H1 (cell line): ENCODE measurements at regions not wholly inside any gene's neighbourhood (a gene's known extent, or its start where the extent isn't known, plus 50 kb on each side); places are given as distances from the start of the nearest gene placed in this dataset.

Source experiments
- SIN3A ChIP-seq, 2 experiments: IDR thresholded peaks in 1 of 2; conservative IDR thresholded peaks in 1 of 2; 2 replicates each; pipeline ENCODE4 v1.6.1; 2011 to 2012; ENCODE audit warnings: low read length in 2 of 2, improper control_type of control experiment in 1 of 2, low read depth in 1 of 2, mild to moderate bottlenecking in 1 of 2
- TF ChIP-seq, protein P1 (sequence below): fragments of 300-600 bp; sonication (generic); IDR thresholded peaks from 2 replicates; pipeline ENCODE4 v1.7.1; 2012; ENCODE audit warnings: low read length, moderate library complexity, mild to moderate bottlenecking, inconsistent platforms; ENCODE audit not compliant: insufficient replicate concordance

- TF ChIP-seq, protein P1, sequence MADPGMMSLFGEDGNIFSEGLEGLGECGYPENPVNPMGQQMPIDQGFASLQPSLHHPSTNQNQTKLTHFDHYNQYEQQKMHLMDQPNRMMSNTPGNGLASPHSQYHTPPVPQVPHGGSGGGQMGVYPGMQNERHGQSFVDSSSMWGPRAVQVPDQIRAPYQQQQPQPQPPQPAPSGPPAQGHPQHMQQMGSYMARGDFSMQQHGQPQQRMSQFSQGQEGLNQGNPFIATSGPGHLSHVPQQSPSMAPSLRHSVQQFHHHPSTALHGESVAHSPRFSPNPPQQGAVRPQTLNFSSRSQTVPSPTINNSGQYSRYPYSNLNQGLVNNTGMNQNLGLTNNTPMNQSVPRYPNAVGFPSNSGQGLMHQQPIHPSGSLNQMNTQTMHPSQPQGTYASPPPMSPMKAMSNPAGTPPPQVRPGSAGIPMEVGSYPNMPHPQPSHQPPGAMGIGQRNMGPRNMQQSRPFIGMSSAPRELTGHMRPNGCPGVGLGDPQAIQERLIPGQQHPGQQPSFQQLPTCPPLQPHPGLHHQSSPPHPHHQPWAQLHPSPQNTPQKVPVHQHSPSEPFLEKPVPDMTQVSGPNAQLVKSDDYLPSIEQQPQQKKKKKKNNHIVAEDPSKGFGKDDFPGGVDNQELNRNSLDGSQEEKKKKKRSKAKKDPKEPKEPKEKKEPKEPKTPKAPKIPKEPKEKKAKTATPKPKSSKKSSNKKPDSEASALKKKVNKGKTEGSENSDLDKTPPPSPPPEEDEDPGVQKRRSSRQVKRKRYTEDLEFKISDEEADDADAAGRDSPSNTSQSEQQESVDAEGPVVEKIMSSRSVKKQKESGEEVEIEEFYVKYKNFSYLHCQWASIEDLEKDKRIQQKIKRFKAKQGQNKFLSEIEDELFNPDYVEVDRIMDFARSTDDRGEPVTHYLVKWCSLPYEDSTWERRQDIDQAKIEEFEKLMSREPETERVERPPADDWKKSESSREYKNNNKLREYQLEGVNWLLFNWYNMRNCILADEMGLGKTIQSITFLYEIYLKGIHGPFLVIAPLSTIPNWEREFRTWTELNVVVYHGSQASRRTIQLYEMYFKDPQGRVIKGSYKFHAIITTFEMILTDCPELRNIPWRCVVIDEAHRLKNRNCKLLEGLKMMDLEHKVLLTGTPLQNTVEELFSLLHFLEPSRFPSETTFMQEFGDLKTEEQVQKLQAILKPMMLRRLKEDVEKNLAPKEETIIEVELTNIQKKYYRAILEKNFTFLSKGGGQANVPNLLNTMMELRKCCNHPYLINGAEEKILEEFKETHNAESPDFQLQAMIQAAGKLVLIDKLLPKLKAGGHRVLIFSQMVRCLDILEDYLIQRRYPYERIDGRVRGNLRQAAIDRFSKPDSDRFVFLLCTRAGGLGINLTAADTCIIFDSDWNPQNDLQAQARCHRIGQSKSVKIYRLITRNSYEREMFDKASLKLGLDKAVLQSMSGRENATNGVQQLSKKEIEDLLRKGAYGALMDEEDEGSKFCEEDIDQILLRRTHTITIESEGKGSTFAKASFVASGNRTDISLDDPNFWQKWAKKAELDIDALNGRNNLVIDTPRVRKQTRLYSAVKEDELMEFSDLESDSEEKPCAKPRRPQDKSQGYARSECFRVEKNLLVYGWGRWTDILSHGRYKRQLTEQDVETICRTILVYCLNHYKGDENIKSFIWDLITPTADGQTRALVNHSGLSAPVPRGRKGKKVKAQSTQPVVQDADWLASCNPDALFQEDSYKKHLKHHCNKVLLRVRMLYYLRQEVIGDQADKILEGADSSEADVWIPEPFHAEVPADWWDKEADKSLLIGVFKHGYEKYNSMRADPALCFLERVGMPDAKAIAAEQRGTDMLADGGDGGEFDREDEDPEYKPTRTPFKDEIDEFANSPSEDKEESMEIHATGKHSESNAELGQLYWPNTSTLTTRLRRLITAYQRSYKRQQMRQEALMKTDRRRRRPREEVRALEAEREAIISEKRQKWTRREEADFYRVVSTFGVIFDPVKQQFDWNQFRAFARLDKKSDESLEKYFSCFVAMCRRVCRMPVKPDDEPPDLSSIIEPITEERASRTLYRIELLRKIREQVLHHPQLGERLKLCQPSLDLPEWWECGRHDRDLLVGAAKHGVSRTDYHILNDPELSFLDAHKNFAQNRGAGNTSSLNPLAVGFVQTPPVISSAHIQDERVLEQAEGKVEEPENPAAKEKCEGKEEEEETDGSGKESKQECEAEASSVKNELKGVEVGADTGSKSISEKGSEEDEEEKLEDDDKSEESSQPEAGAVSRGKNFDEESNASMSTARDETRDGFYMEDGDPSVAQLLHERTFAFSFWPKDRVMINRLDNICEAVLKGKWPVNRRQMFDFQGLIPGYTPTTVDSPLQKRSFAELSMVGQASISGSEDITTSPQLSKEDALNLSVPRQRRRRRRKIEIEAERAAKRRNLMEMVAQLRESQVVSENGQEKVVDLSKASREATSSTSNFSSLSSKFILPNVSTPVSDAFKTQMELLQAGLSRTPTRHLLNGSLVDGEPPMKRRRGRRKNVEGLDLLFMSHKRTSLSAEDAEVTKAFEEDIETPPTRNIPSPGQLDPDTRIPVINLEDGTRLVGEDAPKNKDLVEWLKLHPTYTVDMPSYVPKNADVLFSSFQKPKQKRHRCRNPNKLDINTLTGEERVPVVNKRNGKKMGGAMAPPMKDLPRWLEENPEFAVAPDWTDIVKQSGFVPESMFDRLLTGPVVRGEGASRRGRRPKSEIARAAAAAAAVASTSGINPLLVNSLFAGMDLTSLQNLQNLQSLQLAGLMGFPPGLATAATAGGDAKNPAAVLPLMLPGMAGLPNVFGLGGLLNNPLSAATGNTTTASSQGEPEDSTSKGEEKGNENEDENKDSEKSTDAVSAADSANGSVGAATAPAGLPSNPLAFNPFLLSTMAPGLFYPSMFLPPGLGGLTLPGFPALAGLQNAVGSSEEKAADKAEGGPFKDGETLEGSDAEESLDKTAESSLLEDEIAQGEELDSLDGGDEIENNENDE = no peak
- TF ChIP-seq SIN3A (conservative IDR thresholded peaks at IDR 0.05 in 1 of 2, IDR thresholded peaks at IDR 0.05 in 1 of 2; ENCODE audit: low read depth in 1 of 2, low read length in 2 of 2) = no peak
Observed at GRCh38 chr1:229058111-229058561, 212.8 kb upstream of the RAB4A start (continued).
